HEK293 (cell line): ENCODE measurements at regions not wholly inside any gene's neighbourhood (a gene's known extent, or its start where the extent isn't known, plus 50 kb on each side); places are given as distances from the start of the nearest gene placed in this dataset.

Source experiments
- TCF7L2 ChIP-seq: IDR thresholded peaks from 2 replicates; pipeline ENCODE4 v1.6.1; 2011; ENCODE audit warnings: low read depth, mild to moderate bottlenecking, inconsistent platforms, low read length, moderate library complexity, borderline replicate concordance
- ZBTB26 ChIP-seq: fragments of 450-650 bp; formaldehyde crosslinking; optimal IDR thresholded peaks from 2 replicates; pipeline ENCODE3; 2016; ENCODE audit warnings: missing biosample characterization, mild to moderate bottlenecking, missing genetic modification characterization
- ZNF341 ChIP-seq: fragments of 450-650 bp; formaldehyde crosslinking; IDR thresholded peaks from 2 replicates; pipeline ENCODE4; 2016; ENCODE audit warnings: low read depth, missing biosample characterization, missing genetic modification characterization

DNA sequence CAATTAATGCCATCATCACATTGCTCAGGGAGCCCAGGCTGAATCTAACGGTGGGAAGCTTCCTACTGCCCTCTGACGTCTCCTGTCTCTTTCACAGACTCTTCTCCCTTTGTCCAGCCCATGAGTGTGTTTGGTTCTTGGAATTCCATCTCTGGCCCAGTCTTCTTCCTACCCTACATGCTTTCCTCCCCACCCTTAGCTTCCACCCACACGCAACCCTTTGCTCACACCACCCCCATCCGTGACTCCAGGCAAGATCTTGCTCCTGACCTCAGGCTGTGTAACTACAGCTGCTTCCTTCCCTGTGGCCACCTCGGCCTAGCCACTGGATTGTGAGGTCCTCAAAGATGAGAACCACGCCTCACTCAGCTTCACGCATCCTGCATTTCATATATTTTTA is 72.3 kb upstream of the THBS1 start:
- no peak for TF ChIP-seq ZNF341
- no peak for TF ChIP-seq ZBTB26 (tag by site-specific recombination)
- TF ChIP-seq TCF7L2 = no peak
